HCT116 (cell line): ENCODE measurements at regions not wholly inside any gene's neighbourhood (a gene's known extent, or its start where the extent isn't known, plus 50 kb on each side); places are given as distances from the start of the nearest gene placed in this dataset.

Experiments used
- ATAC-seq: fragments of 200-7000 bp; cut with Tn5 transposase; 2 replicates; pipeline ENCODE4 v1.9.1; 2020; ENCODE audit warnings: mild to moderate bottlenecking, moderate library complexity
- BruUV-seq: library from RNA; stranded (reverse); fragments of 400-500 nt; replicated peaks from 2 replicates; lab custom pipeline; 2021; lab: Mats Ljungman, UMichigan
- CTCF ChIA-PET: fragments of 300-600 bp; sonication (Branson Sonifier 250); formaldehyde crosslinking; loops from one replicate; lab custom pipeline; 2021; ENCODE audit warnings: antibody characterized with exemption; lab: Charles Lee
- POLR2A ChIA-PET: fragments of 300-600, 350-600 bp; sonication (Branson Sonifier 250); formaldehyde crosslinking; loops from one replicate; lab custom pipeline; 2021; ENCODE audit warnings: antibody characterized with exemption; lab: Charles Lee
- RAD21 ChIA-PET, 2 experiments: fragments of 300-600 bp; sonication (Branson Sonifier 250); formaldehyde crosslinking; loops; one replicate each; lab custom pipeline; 2023; ENCODE audit warnings: low total read pairs in 2 of 2; ENCODE audit not compliant: uncharacterized antibody in 2 of 2, unreplicated experiment in 2 of 2, low non-redundant PET in 1 of 2; lab: Charles Lee
- DNase-seq: peaks from one replicate; pipeline ENCODE4 v3.0.0-alpha.2; 2010; ENCODE audit warnings: low read depth, low spot score
- H2AFZ ChIP-seq: fragments of 200-600 bp; shearing (Covaris generic), sonication (generic); 2 replicates; pipeline ENCODE4 v1.6.1; 2017; ENCODE audit warnings: low read depth, mixed run types, mixed read lengths, antibody characterized with exemption, low read length; ENCODE audit not compliant: poor library complexity, severe bottlenecking
- H3K27ac ChIP-seq: 2 replicates; pipeline ENCODE4 v1.5.1; 2012; ENCODE audit warnings: low read depth, low read length
- H3K27me3 ChIP-seq: fragments of 200-600 bp; sonication (generic); 2 replicates; pipeline ENCODE4 v1.6.1; 2016; ENCODE audit warnings: mixed run types, low read length, mixed read lengths; ENCODE audit not compliant: insufficient read depth
- H3K36me3 ChIP-seq, 2 experiments: fragments of 200-500 bp in 1 of 2; fragments of 200-600 bp in 1 of 2; sonication (Bioruptor generic) in 1 of 2; sonication (generic) in 1 of 2; 2 replicates each; pipeline versions ENCODE4 v1.5.1 to v1.6.1; 2014 to 2016; ENCODE audit warnings: low read length in 2 of 2, inconsistent platforms in 1 of 2, mixed read lengths in 1 of 2, mixed run types in 1 of 2; ENCODE audit not compliant: insufficient read depth in 2 of 2, control insufficient read depth in 1 of 2
- H3K4me1 ChIP-seq, 2 experiments: fragments of 200-600 bp in 1 of 2; sonication (generic) in 1 of 2; 2 replicates each; pipeline versions ENCODE4 v1.5.1 to v1.6.1; 2012 to 2017; ENCODE audit warnings: low read length in 2 of 2, inconsistent platforms in 1 of 2, mild to moderate bottlenecking in 1 of 2, mixed read lengths in 1 of 2, mixed run types in 1 of 2, moderate library complexity in 1 of 2; ENCODE audit not compliant: insufficient read depth in 2 of 2, control insufficient read depth in 1 of 2
- H3K4me2 ChIP-seq: fragments of 200-600 bp; sonication (generic); 2 replicates; pipeline ENCODE4 v1.6.1; 2017; ENCODE audit warnings: mixed run types, low read length, mixed read lengths
- H3K4me3 ChIP-seq, 2 experiments: fragments of 200-600 bp in 1 of 2; sonication (generic) in 1 of 2; replicated peaks in 1 of 2; 2 replicates each; pipeline ENCODE4 v1.5.1; 2011 to 2016; ENCODE audit warnings: low read length in 2 of 2, control low read depth in 1 of 2, low read depth in 1 of 2, mild to moderate bottlenecking in 1 of 2, mixed read lengths in 1 of 2, mixed run types in 1 of 2
- H3K79me2 ChIP-seq: fragments of 200-600 bp; sonication (generic); 2 replicates; pipeline ENCODE4 v1.6.1; 2017; ENCODE audit warnings: mild to moderate bottlenecking, mixed run types, low read length, moderate library complexity, mixed read lengths; ENCODE audit not compliant: insufficient read depth
- H3K9ac ChIP-seq: fragments of 200-600 bp; sonication (generic); 2 replicates; pipeline ENCODE4 v1.6.1; 2016; ENCODE audit warnings: low read length, mixed read lengths
- H3K9me2 ChIP-seq: fragments of 200-600 bp; sonication (generic), shearing (Covaris generic); 2 replicates; pipeline ENCODE4 v1.6.1; 2017; ENCODE audit warnings: mixed run types, mild to moderate bottlenecking, moderate library complexity; ENCODE audit not compliant: insufficient read depth
- H3K9me3 ChIP-seq, 2 experiments: fragments of 200-500 bp in 1 of 2; fragments of 200-600 bp in 1 of 2; sonication (Bioruptor generic) in 1 of 2; sonication (generic) in 1 of 2; 2 replicates each; pipeline ENCODE4 v1.6.1; 2014 to 2017; ENCODE audit warnings: low read length in 2 of 2, mixed read lengths in 2 of 2, inconsistent platforms in 1 of 2, low read depth in 1 of 2, mild to moderate bottlenecking in 1 of 2, mixed run types in 1 of 2, moderate library complexity in 1 of 2; ENCODE audit not compliant: control insufficient read depth in 1 of 2, insufficient read depth in 1 of 2
- H4K20me1 ChIP-seq: fragments of 200-600 bp; sonication (generic), shearing (Covaris generic); 2 replicates; pipeline ENCODE4 v1.6.1; 2017; ENCODE audit warnings: mixed run types, mild to moderate bottlenecking, moderate library complexity; ENCODE audit not compliant: insufficient read depth
- ATF3 ChIP-seq: IDR thresholded peaks from 2 replicates; pipeline ENCODE4 v1.6.1; 2012
- CTCF ChIP-seq, 3 experiments: fragments of 200-600 bp in 1 of 3; sonication (generic) in 1 of 3; IDR thresholded peaks in 2 of 3; conservative IDR thresholded peaks in 1 of 3; 2 replicates each; pipeline ENCODE4 v1.5.1; 2012 to 2017; ENCODE audit warnings: low read depth in 2 of 3, low read length in 2 of 3, antibody characterized with exemption in 1 of 3, borderline replicate concordance in 1 of 3, control low read depth in 1 of 3, mild to moderate bottlenecking in 1 of 3, mixed read lengths in 1 of 3, mixed run types in 1 of 3, moderate library complexity in 1 of 3; ENCODE audit not compliant: insufficient read depth in 1 of 3
- EGR1 ChIP-seq: IDR thresholded peaks from 2 replicates; pipeline ENCODE4 v1.6.1; 2012; ENCODE audit warnings: low read depth
- EZH2 ChIP-seq: fragments of 200-600 bp; sonication (generic); IDR thresholded peaks from 2 replicates; pipeline ENCODE4 v1.6.1; 2017; ENCODE audit warnings: antibody characterized with exemption, mixed run types
- EZH2phosphoT487 ChIP-seq: fragments of 200-600 bp; IDR thresholded peaks from 2 replicates; pipeline ENCODE4 v1.6.1; 2018; ENCODE audit warnings: antibody characterized with exemption, borderline replicate concordance
- FOSL1 ChIP-seq: IDR thresholded peaks from 2 replicates; pipeline ENCODE4 v1.6.1; 2012; ENCODE audit warnings: low read depth
- JUND ChIP-seq: IDR thresholded peaks from 2 replicates; pipeline ENCODE4 v1.6.1; 2012
- POLR2A ChIP-seq: IDR thresholded peaks from 2 replicates; pipeline ENCODE4 v1.7.0; 2011; ENCODE audit warnings: borderline replicate concordance; ENCODE audit not compliant: insufficient read depth, insufficient read length; ENCODE audit errors: extremely low read depth
- RAD21 ChIP-seq: IDR thresholded peaks from 2 replicates; pipeline ENCODE4 v1.6.1; 2012; ENCODE audit warnings: low read depth, mild to moderate bottlenecking
- REST ChIP-seq: IDR thresholded peaks from 2 replicates; pipeline ENCODE4 v1.6.1; 2012; ENCODE audit warnings: low read depth
- SIN3A ChIP-seq: IDR thresholded peaks from 2 replicates; pipeline ENCODE4 v1.6.1; 2012; ENCODE audit warnings: low read depth
- SP1 ChIP-seq: IDR thresholded peaks from 2 replicates; pipeline ENCODE4 v1.6.1; 2012; ENCODE audit warnings: low read depth
- SRF ChIP-seq: IDR thresholded peaks from 2 replicates; pipeline ENCODE4 v1.6.1; 2012; ENCODE audit warnings: low read depth
- TCF7L2 ChIP-seq: IDR thresholded peaks from 2 replicates; pipeline ENCODE4 v1.7.0; 2011; ENCODE audit warnings: borderline replicate concordance, inconsistent platforms; ENCODE audit not compliant: insufficient read depth, insufficient read length; ENCODE audit errors: extremely low read depth
- YY1 ChIP-seq: IDR thresholded peaks from 2 replicates; pipeline ENCODE4 v1.6.1; 2011; ENCODE audit warnings: low read length, low read depth, moderate library complexity, mild to moderate bottlenecking; ENCODE audit not compliant: insufficient replicate concordance; ENCODE audit errors: extremely low read depth
- ZFX ChIP-seq: fragments of 450-650 bp; IDR thresholded peaks from 2 replicates; pipeline ENCODE4 v1.6.1; 2017
- intact Hi-C: fragments of 100-400 bp; cut with micrococcal nuclease; formaldehyde crosslinking; loops from 2 replicates; pipeline ENCODE4 v1.10.0; 2022
- TF ChIP-seq, protein P1 (sequence below): IDR thresholded peaks from 2 replicates; pipeline ENCODE4 v1.6.1; 2011; ENCODE audit warnings: mild to moderate bottlenecking, low read length, moderate library complexity; ENCODE audit not compliant: insufficient replicate concordance; ENCODE audit errors: extremely low read depth

- Histone ChIP-seq H3K4me2 (no peak overlapping the region), H3K27ac (no peak overlapping the region), H3K9me3 (no peaks in the 10 kb centered on the region), H4K20me1 (no peaks in the 10 kb centered on the region), H3K9me2 (no peaks in the 10 kb centered on the region), H3K27me3 (peaks cover 12% of the 10 kb centered on the region; the same call in 1 of the 2 replicates), H3K4me3 (no peak overlapping the region), H3K9ac (no peak overlapping the region), H2AFZ (no peak overlapping the region), H3K4me1 (peaks cover 0 to 11% of the 10 kb centered on the region in 2 experiments; a peak in 1 of 4 replicates), H3K36me3 (no peaks in the 10 kb centered on the region), H3K79me2 (peaks cover 8% of the 10 kb centered on the region)
- TF ChIP-seq POLR2A (no peak), FOSL1 (no peak), CTCF (IDR thresholded peaks at IDR 0.05 in 2 of 3, conservative IDR thresholded peaks at IDR 0.05 in 1 of 3; ENCODE audit: borderline replicate concordance in 1 of 3, insufficient read depth in 1 of 3, low read depth in 2 of 3, low read length in 2 of 3) (no peak), REST (no peak), YY1 (no peak), ZFX (no peak), EZH2 (no peak), EZH2phosphoT487 (no peak), RAD21 (no peak), SIN3A (no peak), JUND (no peak), SRF (no peak), ATF3 (no peak), EGR1 (no peak), TCF7L2 (no peak), SP1 (no peak)
- TF ChIP-seq, protein P1, sequence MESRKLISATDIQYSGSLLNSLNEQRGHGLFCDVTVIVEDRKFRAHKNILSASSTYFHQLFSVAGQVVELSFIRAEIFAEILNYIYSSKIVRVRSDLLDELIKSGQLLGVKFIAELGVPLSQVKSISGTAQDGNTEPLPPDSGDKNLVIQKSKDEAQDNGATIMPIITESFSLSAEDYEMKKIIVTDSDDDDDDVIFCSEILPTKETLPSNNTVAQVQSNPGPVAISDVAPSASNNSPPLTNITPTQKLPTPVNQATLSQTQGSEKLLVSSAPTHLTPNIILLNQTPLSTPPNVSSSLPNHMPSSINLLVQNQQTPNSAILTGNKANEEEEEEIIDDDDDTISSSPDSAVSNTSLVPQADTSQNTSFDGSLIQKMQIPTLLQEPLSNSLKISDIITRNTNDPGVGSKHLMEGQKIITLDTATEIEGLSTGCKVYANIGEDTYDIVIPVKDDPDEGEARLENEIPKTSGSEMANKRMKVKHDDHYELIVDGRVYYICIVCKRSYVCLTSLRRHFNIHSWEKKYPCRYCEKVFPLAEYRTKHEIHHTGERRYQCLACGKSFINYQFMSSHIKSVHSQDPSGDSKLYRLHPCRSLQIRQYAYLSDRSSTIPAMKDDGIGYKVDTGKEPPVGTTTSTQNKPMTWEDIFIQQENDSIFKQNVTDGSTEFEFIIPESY, result no peak
- DNase-seq (no peak), ATAC-seq (no peak)
- ChIA-PET CTCF (no interaction called here), RAD21 (no interaction called here), POLR2A (no interaction called here)
- no TSS peak for BruUV-seq
- intact Hi-C loops, result no loop called here
Measured at GRCh38 chr2:129444751-129445150, 534.7 kb upstream of the RAB6C start.
